ENCODE measurements at regions not wholly inside any gene's neighbourhood (a gene's known extent, or its start where the extent isn't known, plus 50 kb on each side); places are given as distances from the start of the nearest gene placed in this dataset.

GRCh38 chr10:107859065-107859464, 694.6 kb upstream of the SORCS1 start:
- H3K9ac ChIP-seq (ENCODE audit: low read length), result no peak overlapping the region
- no peaks in the 10 kb centered on the region for H3K36me3 ChIP-seq (ENCODE audit: low read length)
- no peak overlapping the region for H3K4me2 ChIP-seq (ENCODE audit: low read depth, low read length, poor library complexity, severe bottlenecking)
- no peak overlapping the region for H3K27ac ChIP-seq (ENCODE audit: low read depth, low read length)
- no peaks in the 10 kb centered on the region for H3F3A ChIP-seq (ENCODE audit: insufficient read depth)
- TF ChIP-seq CTCF (IDR thresholded peaks at IDR 0.05; ENCODE audit: insufficient read depth, low read length, poor library complexity, severe bottlenecking), result no peak
- no peak for TF ChIP-seq EZH2phosphoT487 (conservative IDR thresholded peaks at IDR 0.05; ENCODE audit: low read length)
- H3K9me2 ChIP-seq (replicated peaks; ENCODE audit: insufficient read depth, low read length), result no peaks in the 10 kb centered on the region
- H3K27me3 ChIP-seq (ENCODE audit: low read length), result no peaks in the 10 kb centered on the region
- H2AFZ ChIP-seq (ENCODE audit: low read depth, low read length, severe bottlenecking), result no peak overlapping the region
- no peaks in the 10 kb centered on the region for H3K79me2 ChIP-seq (ENCODE audit: insufficient read depth, low read length)
- no peak overlapping the region for H3K4me3 ChIP-seq (ENCODE audit: insufficient read depth, low read length, poor library complexity, severe bottlenecking)
- no peaks in the 10 kb centered on the region for H3K9me3 ChIP-seq (ENCODE audit: insufficient read depth, low read length)
- no peaks in the 10 kb centered on the region for H4K20me1 ChIP-seq (ENCODE audit: low read depth, low read length)

GRCh38 chr10:107856047-107856315, 691.5 kb upstream of the SORCS1 start:
- Histone ChIP-seq H3K9me2 (replicated peaks; ENCODE audit: insufficient read depth, low read length) (no peaks in the 10 kb centered on the region), H3K9ac (ENCODE audit: low read length) (no peak overlapping the region), H3K27ac (ENCODE audit: low read depth, low read length) (no peak overlapping the region), H4K20me1 (ENCODE audit: low read depth, low read length) (no peaks in the 10 kb centered on the region), H3K79me2 (ENCODE audit: insufficient read depth, low read length) (no peaks in the 10 kb centered on the region), H3K4me2 (ENCODE audit: low read depth, low read length, poor library complexity, severe bottlenecking) (no peak overlapping the region), H3K9me3 (ENCODE audit: insufficient read depth, low read length) (no peaks in the 10 kb centered on the region), H2AFZ (ENCODE audit: low read depth, low read length, severe bottlenecking) (no peak overlapping the region), H3K27me3 (ENCODE audit: low read length) (no peaks in the 10 kb centered on the region), H3K36me3 (ENCODE audit: low read length) (no peaks in the 10 kb centered on the region), H3K4me3 (ENCODE audit: insufficient read depth, low read length, poor library complexity, severe bottlenecking) (no peak overlapping the region), H3F3A (ENCODE audit: insufficient read depth) (no peaks in the 10 kb centered on the region)
- no peak for TF ChIP-seq CTCF (IDR thresholded peaks at IDR 0.05; ENCODE audit: insufficient read depth, low read length, poor library complexity, severe bottlenecking)
- no peak for TF ChIP-seq EZH2phosphoT487 (conservative IDR thresholded peaks at IDR 0.05; ENCODE audit: low read length)

- Histone ChIP-seq H4K20me1 (ENCODE audit: low read depth, low read length) (no peaks in the 10 kb centered on the region), H3K9me2 (replicated peaks; ENCODE audit: insufficient read depth, low read length) (no peaks in the 10 kb centered on the region), H3K79me2 (ENCODE audit: insufficient read depth, low read length) (no peaks in the 10 kb centered on the region), H3K27ac (ENCODE audit: low read depth, low read length) (no peak overlapping the region), H3K36me3 (ENCODE audit: low read length) (no peaks in the 10 kb centered on the region), H3F3A (ENCODE audit: insufficient read depth) (no peaks in the 10 kb centered on the region), H3K4me2 (ENCODE audit: low read depth, low read length, poor library complexity, severe bottlenecking) (no peak overlapping the region), H2AFZ (ENCODE audit: low read depth, low read length, severe bottlenecking) (no peak overlapping the region), H3K27me3 (ENCODE audit: low read length) (no peaks in the 10 kb centered on the region), H3K9ac (ENCODE audit: low read length) (no peak overlapping the region), H3K4me3 (ENCODE audit: insufficient read depth, low read length, poor library complexity, severe bottlenecking) (no peak overlapping the region), H3K9me3 (ENCODE audit: insufficient read depth, low read length) (no peaks in the 10 kb centered on the region)
- TF ChIP-seq EZH2phosphoT487 (conservative IDR thresholded peaks at IDR 0.05; ENCODE audit: low read length) (no peak), CTCF (IDR thresholded peaks at IDR 0.05; ENCODE audit: insufficient read depth, low read length, poor library complexity, severe bottlenecking) (no peak)
Measured at GRCh38 chr10:107855301-107856046, 691.0 kb upstream of the SORCS1 start.
